RWPE2 (cell line): ENCODE measurements at regions not wholly inside any gene's neighbourhood (a gene's known extent, or its start where the extent isn't known, plus 50 kb on each side); places are given as distances from the start of the nearest gene placed in this dataset.

Source experiments
- ATAC-seq: fragments of 200-7000 bp; cut with Tn5 transposase; 3 replicates; pipeline ENCODE4 v1.9.1; 2021; ENCODE audit warnings: low read depth
- DNase-seq: peaks from one replicate; pipeline ENCODE4 v3.0.0-alpha.2; 2020; ENCODE audit warnings: low spot score
- H3K27ac ChIP-seq: fragments of 450-650 bp; 2 replicates; pipeline ENCODE4 v1.5.1; 2017; ENCODE audit warnings: mild to moderate bottlenecking; ENCODE audit not compliant: poor library complexity, severe bottlenecking
- H3K27me3 ChIP-seq: fragments of 250-450 bp; sonication (Bioruptor Pico); 2 replicates; pipeline ENCODE4 v1.5.1; 2021; ENCODE audit warnings: mild to moderate bottlenecking, moderate library complexity; ENCODE audit not compliant: insufficient read depth, poor library complexity, severe bottlenecking
- H3K36me3 ChIP-seq: fragments of 250-450 bp; sonication (Bioruptor Pico); 2 replicates; pipeline ENCODE4 v1.5.1; 2020; ENCODE audit warnings: low read depth, mild to moderate bottlenecking, moderate library complexity
- H3K4me1 ChIP-seq: fragments of 250-450 bp; sonication (Bioruptor Pico); 2 replicates; pipeline ENCODE4 v1.5.1; 2021; ENCODE audit warnings: mild to moderate bottlenecking, moderate library complexity; ENCODE audit not compliant: insufficient read depth, poor library complexity, severe bottlenecking
- H3K4me3 ChIP-seq: fragments of 250-450 bp; sonication (Bioruptor Pico); 2 replicates; pipeline ENCODE4 v1.5.1; 2021; ENCODE audit warnings: mild to moderate bottlenecking, moderate library complexity; ENCODE audit not compliant: severe bottlenecking
- H3K9me3 ChIP-seq: fragments of 250-450 bp; sonication (Bioruptor Pico); 2 replicates; pipeline ENCODE4 v1.5.1; 2021; ENCODE audit warnings: mild to moderate bottlenecking, moderate library complexity; ENCODE audit not compliant: severe bottlenecking
- TF ChIP-seq, protein P1 (sequence below): fragments of 450-650 bp; IDR thresholded peaks from one replicate; pipeline ENCODE4 v1.5.1; 2017; ENCODE audit warnings: mild to moderate bottlenecking, moderate library complexity; ENCODE audit not compliant: poor library complexity, severe bottlenecking

DNA sequence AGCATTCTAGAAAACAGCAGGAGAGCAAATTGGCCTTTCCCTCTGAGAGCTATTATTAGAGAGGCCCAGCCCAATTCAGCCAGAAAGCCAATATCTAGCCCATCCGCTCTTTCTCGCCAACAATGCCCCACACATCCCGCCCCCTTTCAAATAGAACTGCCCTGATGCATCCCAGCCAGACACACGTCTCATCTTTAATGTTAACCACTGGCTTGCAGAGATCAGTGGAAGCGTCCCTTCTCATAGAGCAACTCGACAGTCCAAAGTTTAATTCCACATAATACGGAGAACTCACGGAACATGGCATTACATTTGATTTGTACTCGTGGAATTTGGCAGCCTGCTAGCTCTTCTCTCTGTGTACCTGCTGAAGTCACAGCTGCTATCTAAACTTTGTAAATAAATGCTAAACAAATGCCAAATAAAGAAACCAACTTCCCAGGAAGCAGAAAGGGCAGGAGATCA lies 304.4 kb downstream of the DHX15 start:
- Histone ChIP-seq H3K36me3 (no peaks in the 10 kb centered on the region), H3K27ac (no peak overlapping the region), H3K4me1 (no peaks in the 10 kb centered on the region), H3K9me3 (no peaks in the 10 kb centered on the region), H3K27me3 (no peaks in the 10 kb centered on the region), H3K4me3 (no peak overlapping the region)
- TF ChIP-seq, protein P1, sequence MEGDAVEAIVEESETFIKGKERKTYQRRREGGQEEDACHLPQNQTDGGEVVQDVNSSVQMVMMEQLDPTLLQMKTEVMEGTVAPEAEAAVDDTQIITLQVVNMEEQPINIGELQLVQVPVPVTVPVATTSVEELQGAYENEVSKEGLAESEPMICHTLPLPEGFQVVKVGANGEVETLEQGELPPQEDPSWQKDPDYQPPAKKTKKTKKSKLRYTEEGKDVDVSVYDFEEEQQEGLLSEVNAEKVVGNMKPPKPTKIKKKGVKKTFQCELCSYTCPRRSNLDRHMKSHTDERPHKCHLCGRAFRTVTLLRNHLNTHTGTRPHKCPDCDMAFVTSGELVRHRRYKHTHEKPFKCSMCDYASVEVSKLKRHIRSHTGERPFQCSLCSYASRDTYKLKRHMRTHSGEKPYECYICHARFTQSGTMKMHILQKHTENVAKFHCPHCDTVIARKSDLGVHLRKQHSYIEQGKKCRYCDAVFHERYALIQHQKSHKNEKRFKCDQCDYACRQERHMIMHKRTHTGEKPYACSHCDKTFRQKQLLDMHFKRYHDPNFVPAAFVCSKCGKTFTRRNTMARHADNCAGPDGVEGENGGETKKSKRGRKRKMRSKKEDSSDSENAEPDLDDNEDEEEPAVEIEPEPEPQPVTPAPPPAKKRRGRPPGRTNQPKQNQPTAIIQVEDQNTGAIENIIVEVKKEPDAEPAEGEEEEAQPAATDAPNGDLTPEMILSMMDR, result no peak
- no peak for ATAC-seq
- DNase-seq, result no peak

GRCh38 chr4:24279469-24279868 lies 304.9 kb downstream of the DHX15 start:
- Histone ChIP-seq H3K27ac (no peak overlapping the region), H3K36me3 (no peaks in the 10 kb centered on the region), H3K4me1 (peaks cover 4% of the 10 kb centered on the region), H3K27me3 (no peaks in the 10 kb centered on the region), H3K4me3 (no peak overlapping the region), H3K9me3 (no peaks in the 10 kb centered on the region)
- DNase-seq, result no peak
- ATAC-seq, result no peak
- TF ChIP-seq, protein P1, result no peak

DNA sequence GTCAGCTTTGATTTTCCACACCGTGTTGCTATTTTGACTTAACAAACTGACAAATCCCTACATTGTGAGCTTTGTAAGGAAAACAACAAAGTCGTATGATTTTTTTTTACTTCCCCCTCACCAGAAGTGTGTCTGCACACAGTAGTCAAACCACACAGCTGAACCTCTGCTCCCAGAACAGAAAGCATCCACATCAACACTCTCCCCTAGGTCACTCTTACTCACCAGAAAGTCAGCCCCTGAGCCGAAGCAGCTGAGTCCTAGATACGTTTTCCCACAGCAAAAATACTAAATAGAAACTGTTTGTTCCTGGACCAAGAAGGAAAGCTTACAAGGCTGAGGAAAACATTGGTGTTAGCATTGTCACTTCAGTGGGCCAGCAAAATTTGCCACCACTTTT lies 305.7 kb downstream of the DHX15 start:
- DNase-seq (no peak), ATAC-seq (no peak)
- H3K27ac ChIP-seq, result no peak overlapping the region
- H3K4me3 ChIP-seq, result no peak overlapping the region
- TF ChIP-seq, protein P1, result no peak
- H3K9me3 ChIP-seq, result no peaks in the 10 kb centered on the region
- no peaks in the 10 kb centered on the region for H3K27me3 ChIP-seq
- H3K4me1 ChIP-seq, result peaks cover 12% of the 10 kb centered on the region
- H3K36me3 ChIP-seq, result no peaks in the 10 kb centered on the region

DNA sequence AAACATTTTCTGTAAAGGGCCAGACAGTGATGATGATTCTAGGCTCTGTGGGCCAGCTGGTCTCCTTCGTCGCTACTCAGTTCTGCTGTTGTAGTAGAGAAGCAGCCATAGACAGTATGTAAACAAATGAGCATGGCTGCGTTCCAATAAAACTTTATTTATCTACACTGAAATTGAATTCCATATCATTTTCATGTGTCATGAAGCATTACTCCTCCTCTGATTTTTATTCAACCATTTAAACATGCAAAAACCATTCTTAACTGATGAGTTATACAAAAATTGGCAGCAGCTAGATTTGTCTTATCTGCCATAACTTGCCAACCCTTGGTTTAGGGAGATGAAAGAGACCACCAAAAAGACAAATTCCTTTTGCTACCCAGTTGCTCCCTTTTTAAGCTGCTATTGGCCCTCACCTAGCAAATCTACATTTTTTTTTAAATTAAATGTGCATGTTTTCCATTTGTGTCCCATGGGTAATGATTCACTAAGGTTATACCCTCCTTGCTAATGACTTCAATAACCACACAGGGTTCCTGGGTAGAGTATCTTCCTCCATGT lies 309.9 kb downstream of the DHX15 start:
- Histone ChIP-seq H3K27ac (peak overlapping the region; percentile 27), H3K4me1 (peaks cover 20% of the 10 kb centered on the region), H3K27me3 (no peaks in the 10 kb centered on the region), H3K4me3 (no peak overlapping the region), H3K36me3 (no peaks in the 10 kb centered on the region), H3K9me3 (no peaks in the 10 kb centered on the region)
- TF ChIP-seq, protein P1, result no peak
- ATAC-seq (peak; percentile 64), DNase-seq (no peak)

DNA sequence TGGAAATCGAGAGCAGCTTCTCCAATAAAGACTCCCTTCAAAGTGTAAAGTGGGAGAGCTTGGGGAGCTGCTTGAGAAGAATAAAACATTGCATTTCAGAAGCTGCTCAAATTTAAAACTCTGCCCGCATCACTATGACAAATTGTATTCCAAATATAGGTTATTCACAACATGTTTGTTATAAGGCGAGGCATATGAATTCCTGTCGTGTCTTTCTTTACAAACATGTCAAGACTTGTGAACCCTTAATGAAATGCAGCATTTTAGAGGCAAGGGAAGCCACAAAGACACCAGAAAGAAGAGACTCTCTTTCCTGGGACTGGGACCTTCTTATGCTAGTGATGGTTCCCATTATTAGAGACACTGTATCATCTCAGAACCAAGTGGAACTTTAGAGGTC lies 311.2 kb downstream of the DHX15 start:
- Histone ChIP-seq H3K27ac (peak overlapping the region; percentile 27), H3K4me3 (no peak overlapping the region), H3K4me1 (peaks cover 20% of the 10 kb centered on the region), H3K27me3 (no peaks in the 10 kb centered on the region), H3K9me3 (no peaks in the 10 kb centered on the region), H3K36me3 (no peaks in the 10 kb centered on the region)
- TF ChIP-seq, protein P1, result no peak
- peak; percentile 56 for ATAC-seq
- no peak for DNase-seq
